ENCODE measurements at regions not wholly inside any gene's neighbourhood (a gene's known extent, or its start where the extent isn't known, plus 50 kb on each side); places are given as distances from the start of the nearest gene placed in this dataset.
A peak's percentile ranks its signal among the peaks of the same experiment; 100 is the strongest.

DNA sequence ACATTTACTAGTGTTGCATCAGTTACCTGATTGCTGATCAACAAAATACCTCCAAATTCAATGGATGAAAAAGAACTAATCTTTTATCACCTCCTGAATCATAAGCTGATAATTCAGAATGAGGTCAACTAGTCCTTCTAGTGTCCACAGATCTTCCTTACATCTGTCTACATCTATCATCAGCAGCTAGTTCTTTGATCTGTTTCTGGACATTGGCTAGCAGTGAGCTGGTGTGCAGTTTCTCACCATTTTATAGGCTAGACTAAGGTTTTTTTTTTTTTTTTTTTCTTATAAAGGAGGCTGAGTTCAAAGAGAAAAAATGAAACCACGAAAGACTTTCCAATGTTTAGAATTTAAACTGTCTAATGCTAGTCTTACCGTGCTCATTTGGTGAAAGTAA is 534.3 kb upstream of the ST8SIA4 start:
- H3K36me3 ChIP-seq (ENCODE audit: control insufficient read depth in 5 of 5, insufficient read depth in 5 of 5, low read length in 5 of 5) = no peaks in the 10 kb centered on the region
- H3K27ac ChIP-seq (ENCODE audit: low read depth, low read length) = no peak overlapping the region
- H3K4me3 ChIP-seq (ENCODE audit: low read depth in 1 of 5, low read length in 5 of 5) = no peak overlapping the region
- no peak overlapping the region for H3K9ac ChIP-seq (ENCODE audit: low read length in 5 of 5)
- peaks cover 0 to 9% (median 0%) of the 10 kb centered on the region in 5 donors for H3K4me1 ChIP-seq (ENCODE audit: control insufficient read depth in 5 of 5, insufficient read depth in 5 of 5, low read length in 5 of 5)
- H3K27me3 ChIP-seq (ENCODE audit: control insufficient read depth in 5 of 5, insufficient read depth in 4 of 5, low read length in 5 of 5) = no peaks in the 10 kb centered on the region
- no peaks in the 10 kb centered on the region for H3K9me3 ChIP-seq (ENCODE audit: control insufficient read depth in 5 of 5, low read length in 5 of 5)

GRCh38 chr5:101435768-101436167 is 532.7 kb upstream of the ST8SIA4 start:
- Histone ChIP-seq H3K9me3 (ENCODE audit: control insufficient read depth in 5 of 5, low read length in 5 of 5) (no peaks in the 10 kb centered on the region), H3K4me3 (ENCODE audit: low read depth in 1 of 5, low read length in 5 of 5) (no peak overlapping the region), H3K4me1 (ENCODE audit: control insufficient read depth in 5 of 5, insufficient read depth in 5 of 5, low read length in 5 of 5) (peaks cover 0 to 9% (median 0%) of the 10 kb centered on the region in 5 donors), H3K9ac (ENCODE audit: low read length in 5 of 5) (no peak overlapping the region), H3K27me3 (ENCODE audit: control insufficient read depth in 5 of 5, insufficient read depth in 4 of 5, low read length in 5 of 5) (no peaks in the 10 kb centered on the region), H3K27ac (ENCODE audit: low read depth, low read length) (no peak overlapping the region), H3K36me3 (ENCODE audit: control insufficient read depth in 5 of 5, insufficient read depth in 5 of 5, low read length in 5 of 5) (no peaks in the 10 kb centered on the region)

DNA sequence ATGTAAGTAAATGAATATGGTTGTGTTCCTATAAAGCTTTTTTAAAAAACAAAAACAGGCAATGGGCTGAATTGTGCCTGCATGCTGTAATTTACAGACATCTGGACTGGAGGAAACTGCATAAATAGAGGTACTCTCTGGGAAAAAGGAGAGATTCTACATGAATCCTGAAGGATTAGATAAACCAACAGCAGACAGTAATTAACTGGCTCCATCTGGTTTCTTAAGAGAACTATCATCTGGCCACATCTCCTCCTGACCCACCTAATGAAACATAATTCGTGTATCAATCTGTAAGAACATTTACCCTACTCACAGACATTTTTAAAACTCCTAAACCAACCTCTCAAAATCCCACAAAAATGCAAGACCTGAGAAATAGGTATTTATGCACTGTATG is 528.1 kb upstream of the ST8SIA4 start:
- H3K27ac ChIP-seq (ENCODE audit: low read depth, low read length) = no peak overlapping the region
- H3K36me3 ChIP-seq (ENCODE audit: control insufficient read depth in 5 of 5, insufficient read depth in 5 of 5, low read length in 5 of 5) = no peaks in the 10 kb centered on the region
- peaks cover 0 to 9% (median 0%) of the 10 kb centered on the region in 5 donors for H3K4me1 ChIP-seq (ENCODE audit: control insufficient read depth in 5 of 5, insufficient read depth in 5 of 5, low read length in 5 of 5)
- H3K9ac ChIP-seq (ENCODE audit: low read length in 5 of 5) = no peak overlapping the region
- no peaks in the 10 kb centered on the region for H3K27me3 ChIP-seq (ENCODE audit: control insufficient read depth in 5 of 5, insufficient read depth in 4 of 5, low read length in 5 of 5)
- H3K9me3 ChIP-seq (ENCODE audit: control insufficient read depth in 5 of 5, low read length in 5 of 5) = peaks cover 0 to 3% (median 0%) of the 10 kb centered on the region in 5 donors
- no peak overlapping the region for H3K4me3 ChIP-seq (ENCODE audit: low read depth in 1 of 5, low read length in 5 of 5)

GRCh38 chr5:101430551-101430950 is 527.5 kb upstream of the ST8SIA4 start:
- peaks cover 0 to 3% (median 0%) of the 10 kb centered on the region in 5 donors for H3K9me3 ChIP-seq (ENCODE audit: control insufficient read depth in 5 of 5, low read length in 5 of 5)
- H3K36me3 ChIP-seq (ENCODE audit: control insufficient read depth in 5 of 5, insufficient read depth in 5 of 5, low read length in 5 of 5) = no peaks in the 10 kb centered on the region
- H3K4me1 ChIP-seq (ENCODE audit: control insufficient read depth in 5 of 5, insufficient read depth in 5 of 5, low read length in 5 of 5) = peaks cover 0 to 6% (median 0%) of the 10 kb centered on the region in 5 donors
- no peak overlapping the region for H3K27ac ChIP-seq (ENCODE audit: low read depth, low read length)
- no peaks in the 10 kb centered on the region for H3K27me3 ChIP-seq (ENCODE audit: control insufficient read depth in 5 of 5, insufficient read depth in 4 of 5, low read length in 5 of 5)
- no peak overlapping the region for H3K4me3 ChIP-seq (ENCODE audit: low read depth in 1 of 5, low read length in 5 of 5)
- H3K9ac ChIP-seq (ENCODE audit: low read length in 5 of 5) = no peak overlapping the region

DNA sequence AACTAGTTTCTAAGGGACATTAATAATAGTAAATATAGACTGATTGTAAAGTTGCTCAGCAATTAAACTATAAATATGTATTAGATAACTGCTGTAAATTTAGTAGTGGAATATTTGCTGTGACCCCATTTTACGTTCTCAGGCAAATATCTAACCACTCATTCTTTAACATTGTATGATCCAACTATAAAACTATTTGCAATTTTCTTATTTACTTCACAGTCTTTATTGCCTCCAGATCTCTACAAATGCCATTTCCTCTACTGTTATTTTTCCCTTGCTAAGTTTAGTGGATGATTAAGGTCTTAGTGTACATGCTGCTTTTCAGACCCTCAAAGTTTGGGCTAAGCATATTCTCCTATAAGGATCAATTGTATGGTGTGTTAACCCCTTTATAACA is 526.2 kb upstream of the ST8SIA4 start:
- H3K9ac ChIP-seq (ENCODE audit: low read length in 5 of 5) = no peak overlapping the region
- H3K4me1 ChIP-seq (ENCODE audit: control insufficient read depth in 5 of 5, insufficient read depth in 5 of 5, low read length in 5 of 5) = peaks cover 0 to 11% (median 4%) of the 10 kb centered on the region in 5 donors
- no peak overlapping the region for H3K4me3 ChIP-seq (ENCODE audit: low read depth in 1 of 5, low read length in 5 of 5)
- H3K9me3 ChIP-seq (ENCODE audit: control insufficient read depth in 5 of 5, low read length in 5 of 5) = peaks cover 0 to 3% (median 0%) of the 10 kb centered on the region in 5 donors
- no peaks in the 10 kb centered on the region for H3K27me3 ChIP-seq (ENCODE audit: control insufficient read depth in 5 of 5, insufficient read depth in 4 of 5, low read length in 5 of 5)
- no peaks in the 10 kb centered on the region for H3K36me3 ChIP-seq (ENCODE audit: control insufficient read depth in 5 of 5, insufficient read depth in 5 of 5, low read length in 5 of 5)
- no peak overlapping the region for H3K27ac ChIP-seq (ENCODE audit: low read depth, low read length)

GRCh38 chr5:101425339-101425859 is 522.3 kb upstream of the ST8SIA4 start:
- no peak overlapping the region for H3K4me3 ChIP-seq (ENCODE audit: low read depth in 1 of 5, low read length in 5 of 5)
- no peaks in the 10 kb centered on the region for H3K36me3 ChIP-seq (ENCODE audit: control insufficient read depth in 5 of 5, insufficient read depth in 5 of 5, low read length in 5 of 5)
- peaks cover 0 to 11% (median 4%) of the 10 kb centered on the region in 5 donors for H3K4me1 ChIP-seq (ENCODE audit: control insufficient read depth in 5 of 5, insufficient read depth in 5 of 5, low read length in 5 of 5)
- H3K27ac ChIP-seq (ENCODE audit: low read depth, low read length) = peak overlapping the region; percentile 20
- H3K9me3 ChIP-seq (ENCODE audit: control insufficient read depth in 5 of 5, low read length in 5 of 5) = peaks cover 0 to under 1% (median 0%) of the 10 kb centered on the region in 5 donors
- no peaks in the 10 kb centered on the region for H3K27me3 ChIP-seq (ENCODE audit: control insufficient read depth in 5 of 5, insufficient read depth in 4 of 5, low read length in 5 of 5)
- no peak overlapping the region for H3K9ac ChIP-seq (ENCODE audit: low read length in 5 of 5)

DNA sequence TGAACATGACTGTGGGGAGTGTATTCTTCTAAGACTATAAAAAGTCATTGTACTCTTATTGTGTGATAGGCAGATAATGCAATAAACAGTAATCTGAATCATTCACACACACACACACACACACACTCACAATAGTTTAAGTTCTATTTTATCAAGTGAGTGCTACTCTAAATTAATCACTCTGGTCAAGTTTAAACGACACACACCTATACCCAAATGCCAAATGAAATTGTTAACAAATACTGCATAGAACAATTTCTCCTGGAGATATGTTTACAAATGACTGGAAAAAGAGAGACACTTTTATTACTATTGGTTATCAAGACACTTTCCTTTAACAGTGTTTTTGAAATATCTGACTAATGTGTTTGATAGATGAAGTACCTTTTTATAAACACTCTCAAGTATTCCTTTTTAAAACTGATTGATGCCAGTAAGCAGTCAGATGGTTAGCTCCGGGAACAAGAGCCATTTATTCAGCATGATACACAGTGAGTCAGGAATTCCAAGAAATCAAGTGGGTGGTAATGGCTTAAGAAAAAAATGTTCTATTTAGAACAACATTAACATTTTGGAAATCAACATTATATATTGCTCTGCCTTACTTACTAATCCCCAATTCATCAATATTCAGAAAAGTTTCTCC is 521.6 kb upstream of the ST8SIA4 start:
- Histone ChIP-seq H3K4me3 (ENCODE audit: low read depth in 1 of 5, low read length in 5 of 5) (no peak overlapping the region), H3K27me3 (ENCODE audit: control insufficient read depth in 5 of 5, insufficient read depth in 4 of 5, low read length in 5 of 5) (no peaks in the 10 kb centered on the region), H3K27ac (ENCODE audit: low read depth, low read length) (peak overlapping the region; percentile 20), H3K9me3 (ENCODE audit: control insufficient read depth in 5 of 5, low read length in 5 of 5) (no peaks in the 10 kb centered on the region), H3K4me1 (ENCODE audit: control insufficient read depth in 5 of 5, insufficient read depth in 5 of 5, low read length in 5 of 5) (peaks cover 0 to 11% (median 4%) of the 10 kb centered on the region in 5 donors), H3K9ac (ENCODE audit: low read length in 5 of 5) (no peak overlapping the region), H3K36me3 (ENCODE audit: control insufficient read depth in 5 of 5, insufficient read depth in 5 of 5, low read length in 5 of 5) (no peaks in the 10 kb centered on the region)

- H3K27me3 ChIP-seq (ENCODE audit: control insufficient read depth in 5 of 5, insufficient read depth in 4 of 5, low read length in 5 of 5) = no peaks in the 10 kb centered on the region
- no peaks in the 10 kb centered on the region for H3K4me1 ChIP-seq (ENCODE audit: control insufficient read depth in 5 of 5, insufficient read depth in 5 of 5, low read length in 5 of 5)
- H3K9ac ChIP-seq (ENCODE audit: low read length in 5 of 5) = no peak overlapping the region
- H3K9me3 ChIP-seq (ENCODE audit: control insufficient read depth in 5 of 5, low read length in 5 of 5) = no peaks in the 10 kb centered on the region
- no peak overlapping the region for H3K4me3 ChIP-seq (ENCODE audit: low read depth in 1 of 5, low read length in 5 of 5)
- H3K36me3 ChIP-seq (ENCODE audit: control insufficient read depth in 5 of 5, insufficient read depth in 5 of 5, low read length in 5 of 5) = no peaks in the 10 kb centered on the region
- no peak overlapping the region for H3K27ac ChIP-seq (ENCODE audit: low read depth, low read length)
Observed at GRCh38 chr5:101418713-101419118, 515.6 kb upstream of the ST8SIA4 start.

DNA sequence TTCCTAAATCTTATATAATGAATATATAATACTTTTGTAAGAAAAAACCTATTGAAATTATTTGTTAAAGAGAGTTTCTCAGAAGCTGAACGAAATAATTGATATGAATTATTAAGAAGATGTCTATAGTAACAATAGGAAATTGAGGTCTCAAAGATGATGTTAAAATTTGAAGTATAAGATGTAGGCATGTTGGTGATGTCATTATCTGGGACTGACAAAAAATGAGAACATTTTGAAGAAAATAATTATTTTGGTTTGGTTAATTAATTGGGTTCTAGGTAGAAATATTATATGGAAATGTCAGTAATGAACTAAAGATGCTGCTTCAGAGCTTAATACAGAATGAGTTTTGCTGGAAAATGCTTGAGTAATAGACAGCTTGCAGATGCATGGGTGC is 501.4 kb upstream of the ST8SIA4 start:
- Histone ChIP-seq H3K4me1 (ENCODE audit: control insufficient read depth in 5 of 5, insufficient read depth in 5 of 5, low read length in 5 of 5) (no peaks in the 10 kb centered on the region), H3K9me3 (ENCODE audit: control insufficient read depth in 5 of 5, low read length in 5 of 5) (no peaks in the 10 kb centered on the region), H3K4me3 (ENCODE audit: low read depth in 1 of 5, low read length in 5 of 5) (no peak overlapping the region), H3K27me3 (ENCODE audit: control insufficient read depth in 5 of 5, insufficient read depth in 4 of 5, low read length in 5 of 5) (no peaks in the 10 kb centered on the region), H3K27ac (ENCODE audit: low read depth, low read length) (no peak overlapping the region), H3K36me3 (ENCODE audit: control insufficient read depth in 5 of 5, insufficient read depth in 5 of 5, low read length in 5 of 5) (no peaks in the 10 kb centered on the region), H3K9ac (ENCODE audit: low read length in 5 of 5) (no peak overlapping the region)

DNA sequence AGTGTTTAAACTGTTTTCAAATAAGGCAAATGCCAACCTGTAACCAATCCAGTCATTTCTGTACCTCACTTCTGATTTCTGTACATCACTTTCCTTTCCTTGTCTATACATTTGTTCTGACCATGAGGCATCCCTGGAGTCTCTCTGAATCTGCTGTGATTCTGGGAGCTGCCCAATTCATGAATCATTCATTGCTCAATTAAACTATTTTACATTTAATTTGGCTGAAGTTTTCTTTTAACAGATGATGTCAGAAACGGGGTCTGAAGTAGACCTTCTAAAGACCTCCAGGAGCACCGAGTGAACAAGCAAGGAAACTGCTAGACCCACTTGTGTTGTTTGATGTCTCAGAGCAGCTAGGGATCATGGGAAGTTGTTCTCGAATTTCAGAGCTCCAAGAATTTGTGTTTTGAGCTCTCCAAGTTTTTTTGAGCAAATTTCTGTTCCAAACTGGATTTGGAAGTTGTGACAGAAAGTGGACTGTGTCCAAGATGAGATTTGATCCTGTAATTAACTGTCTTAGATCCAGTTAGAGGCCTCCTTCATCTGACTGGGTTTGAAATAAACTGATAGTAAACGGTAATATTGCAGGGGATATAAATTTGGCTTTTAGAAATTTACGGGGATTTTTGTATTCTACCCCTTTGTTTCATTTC is 490.8 kb upstream of the ST8SIA4 start:
- H3K4me3 ChIP-seq (ENCODE audit: low read depth in 1 of 5, low read length in 5 of 5) = no peak overlapping the region
- H3K27ac ChIP-seq (ENCODE audit: low read depth, low read length) = no peak overlapping the region
- no peaks in the 10 kb centered on the region for H3K27me3 ChIP-seq (ENCODE audit: control insufficient read depth in 5 of 5, insufficient read depth in 4 of 5, low read length in 5 of 5)
- H3K9me3 ChIP-seq (ENCODE audit: control insufficient read depth in 5 of 5, low read length in 5 of 5) = no peaks in the 10 kb centered on the region
- no peak overlapping the region for H3K9ac ChIP-seq (ENCODE audit: low read length in 5 of 5)
- H3K36me3 ChIP-seq (ENCODE audit: control insufficient read depth in 5 of 5, insufficient read depth in 5 of 5, low read length in 5 of 5) = no peaks in the 10 kb centered on the region
- H3K4me1 ChIP-seq (ENCODE audit: control insufficient read depth in 5 of 5, insufficient read depth in 5 of 5, low read length in 5 of 5) = peaks cover 0 to 8% (median 0%) of the 10 kb centered on the region in 5 donors
